ENCODE measurements at regions not wholly inside any gene's neighbourhood (a gene's known extent, or its start where the extent isn't known, plus 50 kb on each side); places are given as distances from the start of the nearest gene placed in this dataset.

GRCh38 chr12:46628176-46628575, 197.6 kb downstream of the SLC38A4 start:
- TF ChIP-seq, protein P1, sequence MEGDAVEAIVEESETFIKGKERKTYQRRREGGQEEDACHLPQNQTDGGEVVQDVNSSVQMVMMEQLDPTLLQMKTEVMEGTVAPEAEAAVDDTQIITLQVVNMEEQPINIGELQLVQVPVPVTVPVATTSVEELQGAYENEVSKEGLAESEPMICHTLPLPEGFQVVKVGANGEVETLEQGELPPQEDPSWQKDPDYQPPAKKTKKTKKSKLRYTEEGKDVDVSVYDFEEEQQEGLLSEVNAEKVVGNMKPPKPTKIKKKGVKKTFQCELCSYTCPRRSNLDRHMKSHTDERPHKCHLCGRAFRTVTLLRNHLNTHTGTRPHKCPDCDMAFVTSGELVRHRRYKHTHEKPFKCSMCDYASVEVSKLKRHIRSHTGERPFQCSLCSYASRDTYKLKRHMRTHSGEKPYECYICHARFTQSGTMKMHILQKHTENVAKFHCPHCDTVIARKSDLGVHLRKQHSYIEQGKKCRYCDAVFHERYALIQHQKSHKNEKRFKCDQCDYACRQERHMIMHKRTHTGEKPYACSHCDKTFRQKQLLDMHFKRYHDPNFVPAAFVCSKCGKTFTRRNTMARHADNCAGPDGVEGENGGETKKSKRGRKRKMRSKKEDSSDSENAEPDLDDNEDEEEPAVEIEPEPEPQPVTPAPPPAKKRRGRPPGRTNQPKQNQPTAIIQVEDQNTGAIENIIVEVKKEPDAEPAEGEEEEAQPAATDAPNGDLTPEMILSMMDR (IDR thresholded peaks at IDR 0.05): no peak
- TF ChIP-seq POLR2A (IDR thresholded peaks at IDR 0.05): no peak

Measured in body of pancreas (tissue), 4 donors.